Thoracic aorta (tissue), 2 donors: ENCODE measurements at regions not wholly inside any gene's neighbourhood (a gene's known extent, or its start where the extent isn't known, plus 50 kb on each side); places are given as distances from the start of the nearest gene placed in this dataset.

Source experiments
- ATAC-seq: fragments of 150-250 bp; one replicate; pipeline ENCODE4 v1.8.0; 2017; ENCODE audit warnings: low read depth; ENCODE audit not compliant: insufficient number of reproducible peaks, low FRiP score
- DNase-seq: peaks from one replicate; pipeline ENCODE4 v3.0.0-alpha.2; 2020; ENCODE audit warnings: low spot score
- H3K27ac ChIP-seq, 2 donors: fragments of 200-600 bp; sonication (generic); 1 replicate in 1 of 2; 2 replicates in 1 of 2; pipeline ENCODE4 v1.5.1; 2016; ENCODE audit warnings: mild to moderate bottlenecking in 2 of 2, moderate library complexity in 2 of 2
- H3K27me3 ChIP-seq: fragments of 200-600 bp; sonication (generic); replicated peaks from 2 replicates; pipeline ENCODE4 v1.6.0; 2016; ENCODE audit warnings: mild to moderate bottlenecking; ENCODE audit not compliant: insufficient read depth
- H3K36me3 ChIP-seq: fragments of 200-600 bp; sonication (generic); one replicate; pipeline ENCODE4 v1.5.1; 2016
- H3K4me1 ChIP-seq, 2 donors: fragments of 200-600 bp; sonication (generic); 1 replicate in 1 of 2; 2 replicates in 1 of 2; pipeline versions ENCODE4 v1.5.1 to v1.6.0; 2016; ENCODE audit warnings: low read depth in 2 of 2, mild to moderate bottlenecking in 1 of 2; ENCODE audit not compliant: control insufficient read depth in 1 of 2
- H3K4me3 ChIP-seq: fragments of 200-600 bp; sonication (generic); 2 replicates; pipeline ENCODE4 v1.5.1; 2016; ENCODE audit warnings: mild to moderate bottlenecking
- H3K9me3 ChIP-seq: fragments of 200-600 bp; sonication (generic); 2 replicates; pipeline ENCODE4 v1.5.1; 2016
- TF ChIP-seq, protein P1 (sequence below): fragments of 200-600 bp; sonication (generic); IDR thresholded peaks from one replicate; pipeline ENCODE4 v1.5.1; 2019; ENCODE audit warnings: antibody characterized with exemption

- Histone ChIP-seq H3K36me3 (no peaks in the 10 kb centered on the region), H3K4me3 (no peak overlapping the region), H3K27me3 (no peaks in the 10 kb centered on the region), H3K9me3 (no peaks in the 10 kb centered on the region), H3K4me1 (peaks cover 0 to 9% of the 10 kb centered on the region in 2 donors), H3K27ac (no peak overlapping the region)
- DNase-seq = no peak
- no peak for ATAC-seq
- TF ChIP-seq, protein P1, sequence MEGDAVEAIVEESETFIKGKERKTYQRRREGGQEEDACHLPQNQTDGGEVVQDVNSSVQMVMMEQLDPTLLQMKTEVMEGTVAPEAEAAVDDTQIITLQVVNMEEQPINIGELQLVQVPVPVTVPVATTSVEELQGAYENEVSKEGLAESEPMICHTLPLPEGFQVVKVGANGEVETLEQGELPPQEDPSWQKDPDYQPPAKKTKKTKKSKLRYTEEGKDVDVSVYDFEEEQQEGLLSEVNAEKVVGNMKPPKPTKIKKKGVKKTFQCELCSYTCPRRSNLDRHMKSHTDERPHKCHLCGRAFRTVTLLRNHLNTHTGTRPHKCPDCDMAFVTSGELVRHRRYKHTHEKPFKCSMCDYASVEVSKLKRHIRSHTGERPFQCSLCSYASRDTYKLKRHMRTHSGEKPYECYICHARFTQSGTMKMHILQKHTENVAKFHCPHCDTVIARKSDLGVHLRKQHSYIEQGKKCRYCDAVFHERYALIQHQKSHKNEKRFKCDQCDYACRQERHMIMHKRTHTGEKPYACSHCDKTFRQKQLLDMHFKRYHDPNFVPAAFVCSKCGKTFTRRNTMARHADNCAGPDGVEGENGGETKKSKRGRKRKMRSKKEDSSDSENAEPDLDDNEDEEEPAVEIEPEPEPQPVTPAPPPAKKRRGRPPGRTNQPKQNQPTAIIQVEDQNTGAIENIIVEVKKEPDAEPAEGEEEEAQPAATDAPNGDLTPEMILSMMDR = no peak
These were observed 720.1 kb downstream of the KCNA4 start for GRCh38 chr11:29296680-29297079.

GRCh38 chr11:29293825-29294224 lies 723.0 kb downstream of the KCNA4 start:
- Histone ChIP-seq H3K36me3 (no peaks in the 10 kb centered on the region), H3K27ac (no peak overlapping the region), H3K27me3 (no peaks in the 10 kb centered on the region), H3K4me1 (no peaks in the 10 kb centered on the region), H3K9me3 (no peaks in the 10 kb centered on the region), H3K4me3 (no peak overlapping the region)
- ATAC-seq (no peak), DNase-seq (no peak)
- TF ChIP-seq, protein P1 = no peak

DNA sequence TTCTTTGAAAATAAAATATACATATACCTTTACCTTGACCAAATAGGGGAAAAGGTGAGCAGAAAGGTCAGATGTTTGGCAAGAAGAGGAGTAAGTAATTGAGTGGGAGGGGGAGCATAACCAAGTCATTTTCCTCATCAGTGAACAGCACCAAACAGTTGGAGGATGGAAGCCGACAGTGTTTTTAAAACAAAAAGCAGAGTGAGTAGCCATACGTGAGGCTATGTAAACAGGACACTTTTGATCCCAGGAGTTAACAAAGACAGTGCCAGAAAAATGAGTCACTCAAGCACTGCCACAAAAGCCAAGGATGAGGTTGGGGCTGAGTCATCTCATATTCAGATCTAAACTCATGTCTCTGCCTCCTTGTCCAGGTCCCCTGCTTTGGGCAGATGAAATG lies 734.7 kb downstream of the KCNA4 start:
- peaks cover 0 to 3% of the 10 kb centered on the region in 2 donors for H3K4me1 ChIP-seq

GRCh38 chr11:29281271-29281777 lies 735.5 kb downstream of the KCNA4 start:
- H3K27ac ChIP-seq = no peak overlapping the region
- H3K4me3 ChIP-seq = no peak overlapping the region
- H3K9me3 ChIP-seq = no peaks in the 10 kb centered on the region
- H3K4me1 ChIP-seq = peaks cover 0 to 3% of the 10 kb centered on the region in 2 donors
- DNase-seq (no peak), ATAC-seq (no peak)
- no peaks in the 10 kb centered on the region for H3K36me3 ChIP-seq
- no peaks in the 10 kb centered on the region for H3K27me3 ChIP-seq
- TF ChIP-seq, protein P1 = no peak

More for the DNA sequence above, 734.7 kb downstream of the KCNA4 start:
- TF ChIP-seq, protein P1 = no peak
- no peaks in the 10 kb centered on the region for H3K9me3 ChIP-seq
- no peak overlapping the region for H3K27ac ChIP-seq
- ATAC-seq (peak; percentile 57), DNase-seq (no peak)
- H3K4me3 ChIP-seq = no peak overlapping the region
- H3K27me3 ChIP-seq = no peaks in the 10 kb centered on the region
- no peaks in the 10 kb centered on the region for H3K36me3 ChIP-seq

- ATAC-seq (no peak), DNase-seq (no peak)
- Histone ChIP-seq H3K4me1 (peaks cover 0 to 3% of the 10 kb centered on the region in 2 donors), H3K4me3 (no peak overlapping the region), H3K27me3 (no peaks in the 10 kb centered on the region), H3K9me3 (no peaks in the 10 kb centered on the region), H3K36me3 (no peaks in the 10 kb centered on the region), H3K27ac (no peak overlapping the region)
- TF ChIP-seq, protein P1 = no peak
These were observed 736.4 kb downstream of the KCNA4 start for GRCh38 chr11:29280452-29280851.
